Esophagus squamous epithelium (tissue), 4 donors: ENCODE measurements at regions not wholly inside any gene's neighbourhood (a gene's known extent, or its start where the extent isn't known, plus 50 kb on each side); places are given as distances from the start of the nearest gene placed in this dataset.

ENCODE experiments used
- POLR2A ChIP-seq, 4 donors: fragments of 450-650 bp; IDR thresholded peaks; one replicate each; pipeline ENCODE4 v1.6.1; 2017; ENCODE audit warnings: antibody characterized with exemption in 4 of 4, mild to moderate bottlenecking in 4 of 4, moderate library complexity in 3 of 4
- TF ChIP-seq, protein P1 (sequence below), 6 experiments: fragments of 450-650 bp in 4 of 6; fragments of 200-600 bp in 2 of 6; sonication (generic) in 2 of 6; IDR thresholded peaks; one replicate each; pipeline ENCODE4 v1.5.1; 2016 to 2019; ENCODE audit warnings: antibody characterized with exemption in 6 of 6, mild to moderate bottlenecking in 4 of 6, moderate library complexity in 4 of 6

- TF ChIP-seq, protein P1, sequence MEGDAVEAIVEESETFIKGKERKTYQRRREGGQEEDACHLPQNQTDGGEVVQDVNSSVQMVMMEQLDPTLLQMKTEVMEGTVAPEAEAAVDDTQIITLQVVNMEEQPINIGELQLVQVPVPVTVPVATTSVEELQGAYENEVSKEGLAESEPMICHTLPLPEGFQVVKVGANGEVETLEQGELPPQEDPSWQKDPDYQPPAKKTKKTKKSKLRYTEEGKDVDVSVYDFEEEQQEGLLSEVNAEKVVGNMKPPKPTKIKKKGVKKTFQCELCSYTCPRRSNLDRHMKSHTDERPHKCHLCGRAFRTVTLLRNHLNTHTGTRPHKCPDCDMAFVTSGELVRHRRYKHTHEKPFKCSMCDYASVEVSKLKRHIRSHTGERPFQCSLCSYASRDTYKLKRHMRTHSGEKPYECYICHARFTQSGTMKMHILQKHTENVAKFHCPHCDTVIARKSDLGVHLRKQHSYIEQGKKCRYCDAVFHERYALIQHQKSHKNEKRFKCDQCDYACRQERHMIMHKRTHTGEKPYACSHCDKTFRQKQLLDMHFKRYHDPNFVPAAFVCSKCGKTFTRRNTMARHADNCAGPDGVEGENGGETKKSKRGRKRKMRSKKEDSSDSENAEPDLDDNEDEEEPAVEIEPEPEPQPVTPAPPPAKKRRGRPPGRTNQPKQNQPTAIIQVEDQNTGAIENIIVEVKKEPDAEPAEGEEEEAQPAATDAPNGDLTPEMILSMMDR (IDR thresholded peaks at IDR 0.05), result no peak
- no peak for TF ChIP-seq POLR2A (IDR thresholded peaks at IDR 0.05)
Observed at GRCh38 chr6:78131521-78131920, 478.7 kb downstream of the MEI4 start.
